H9 (cell line): ENCODE measurements at regions not wholly inside any gene's neighbourhood (a gene's known extent, or its start where the extent isn't known, plus 50 kb on each side); places are given as distances from the start of the nearest gene placed in this dataset.

Source experiments
- DNase-seq: peaks from one replicate; pipeline ENCODE4 v3.0.0-alpha.2; 2017
- H2AFZ ChIP-seq: one replicate; pipeline ENCODE4 v1.6.1; 2013; ENCODE audit warnings: mild to moderate bottlenecking, low read length, control low read depth, moderate library complexity
- H2AK5ac ChIP-seq: 2 replicates; pipeline ENCODE4 v1.6.1; 2013; ENCODE audit warnings: low read length, control low read depth, mixed read lengths; ENCODE audit not compliant: insufficient read length
- H2BK120ac ChIP-seq: one replicate; pipeline ENCODE4 v1.6.1; 2013; ENCODE audit warnings: low read depth, mild to moderate bottlenecking, low read length, control low read depth, inconsistent platforms; ENCODE audit not compliant: poor library complexity, severe bottlenecking
- H2BK12ac ChIP-seq: 2 replicates; pipeline ENCODE4 v1.6.1; 2013; ENCODE audit warnings: low read length, control low read depth, mixed read lengths, low read depth; ENCODE audit not compliant: insufficient read length
- H2BK15ac ChIP-seq: 2 replicates; pipeline ENCODE4 v1.6.1; 2013; ENCODE audit warnings: low read depth, low read length, control low read depth
- H2BK20ac ChIP-seq: one replicate; pipeline ENCODE4 v1.6.1; 2013; ENCODE audit warnings: low read depth, mild to moderate bottlenecking, low read length, control low read depth, inconsistent platforms; ENCODE audit not compliant: poor library complexity, severe bottlenecking
- H2BK5ac ChIP-seq: 2 replicates; pipeline ENCODE4 v1.6.1; 2013; ENCODE audit warnings: low read length, control low read depth, mixed read lengths; ENCODE audit not compliant: insufficient read length
- H3K14ac ChIP-seq: 2 replicates; pipeline ENCODE4 v1.6.1; 2013; ENCODE audit warnings: low read length, control low read depth; ENCODE audit not compliant: insufficient read depth
- H3K18ac ChIP-seq: 2 replicates; pipeline ENCODE4 v1.6.1; 2013; ENCODE audit warnings: low read depth, mild to moderate bottlenecking, mixed read lengths, low read length, control low read depth; ENCODE audit not compliant: insufficient read length
- H3K23ac ChIP-seq: 2 replicates; pipeline ENCODE4 v1.6.1; 2013; ENCODE audit warnings: low read length, control low read depth, mixed read lengths, low read depth; ENCODE audit not compliant: insufficient read length
- H3K23me2 ChIP-seq: 2 replicates; pipeline ENCODE4 v1.6.1; 2013; ENCODE audit warnings: low read depth, mild to moderate bottlenecking, mixed read lengths, low read length, control low read depth; ENCODE audit not compliant: insufficient read length, poor library complexity, severe bottlenecking
- H3K27ac ChIP-seq: 2 replicates; pipeline ENCODE4 v1.5.1; 2013; ENCODE audit warnings: low read length, control low read depth, mixed read lengths, low read depth; ENCODE audit not compliant: insufficient read length
- H3K27me3 ChIP-seq: 2 replicates; pipeline ENCODE4 v1.6.1; 2013; ENCODE audit warnings: low read length, control low read depth, inconsistent platforms; ENCODE audit not compliant: insufficient read depth
- H3K4ac ChIP-seq: 2 replicates; pipeline ENCODE4 v1.6.1; 2013; ENCODE audit warnings: low read depth, mild to moderate bottlenecking, control low read depth, inconsistent platforms, low read length, moderate library complexity
- H3K4me1 ChIP-seq: 2 replicates; pipeline ENCODE4 v1.6.1; 2013; ENCODE audit warnings: low read length, control low read depth, inconsistent platforms; ENCODE audit not compliant: insufficient read depth
- H3K4me2 ChIP-seq: 2 replicates; pipeline ENCODE4 v1.6.1; 2013; ENCODE audit warnings: low read length, control low read depth, mixed read lengths; ENCODE audit not compliant: insufficient read length, insufficient read depth
- H3K56ac ChIP-seq: 2 replicates; pipeline ENCODE4 v1.6.1; 2013; ENCODE audit warnings: low read depth, mild to moderate bottlenecking, mixed read lengths, low read length, control low read depth; ENCODE audit not compliant: insufficient read length
- H3K79me1 ChIP-seq: 2 replicates; pipeline ENCODE4 v1.6.1; 2013; ENCODE audit warnings: low read depth, mild to moderate bottlenecking, moderate library complexity, low read length, control low read depth, inconsistent platforms; ENCODE audit not compliant: insufficient read depth, poor library complexity, severe bottlenecking
- H3K79me2 ChIP-seq: 2 replicates; pipeline ENCODE4 v1.6.1; 2013; ENCODE audit warnings: low read length, control low read depth, inconsistent platforms; ENCODE audit not compliant: insufficient read depth
- H3K9ac ChIP-seq: 2 replicates; pipeline ENCODE4 v1.6.1; 2013; ENCODE audit warnings: low read length, control low read depth, mixed read lengths; ENCODE audit not compliant: insufficient read length; ENCODE audit errors: extremely low read depth
- H3K9me3 ChIP-seq: one replicate; pipeline ENCODE4 v1.6.1; 2013; ENCODE audit warnings: low read depth, low read length, inconsistent platforms; ENCODE audit not compliant: control insufficient read depth
- H3T11ph ChIP-seq: one replicate; pipeline ENCODE4 v1.6.1; 2013; ENCODE audit warnings: mild to moderate bottlenecking, low read length, control low read depth, inconsistent platforms
- H4K20me1 ChIP-seq: one replicate; pipeline ENCODE4 v1.6.1; 2013; ENCODE audit not compliant: control insufficient read depth, insufficient read length, insufficient read depth
- H4K5ac ChIP-seq: 2 replicates; pipeline ENCODE4 v1.6.1; 2013; ENCODE audit warnings: low read depth, mild to moderate bottlenecking, mixed read lengths, low read length, control low read depth; ENCODE audit not compliant: insufficient read length
- H4K8ac ChIP-seq: replicated peaks from 2 replicates; pipeline ENCODE4 v1.6.1; 2013; ENCODE audit warnings: low read length, control low read depth, mixed read lengths, low read depth; ENCODE audit not compliant: insufficient read length
- H4K91ac ChIP-seq: 2 replicates; pipeline ENCODE4 v1.6.1; 2013; ENCODE audit warnings: low read depth, mild to moderate bottlenecking, moderate library complexity, mixed read lengths, low read length, control low read depth; ENCODE audit not compliant: insufficient read length
- H3K27ac Mint-ChIP-seq, 3 experiments: 2 replicates in 2 of 3; 3 replicates in 1 of 3; pipeline ENCODE4 v1.8.0; 2020 to 2021; ENCODE audit warnings: mixed read lengths in 3 of 3, mild to moderate bottlenecking in 1 of 3, moderate library complexity in 1 of 3
- H3K27me3 Mint-ChIP-seq: 2 replicates; pipeline ENCODE4 v1.8.0; 2021; ENCODE audit warnings: low read depth, mild to moderate bottlenecking, moderate library complexity, mixed read lengths
- H3K36me3 Mint-ChIP-seq, 3 experiments: 2 replicates in 2 of 3; 3 replicates in 1 of 3; pipeline ENCODE4 v1.8.0; 2020 to 2021; ENCODE audit warnings: low read depth in 3 of 3, mixed read lengths in 3 of 3; ENCODE audit not compliant: insufficient read depth in 1 of 3
- H3K4me1 Mint-ChIP-seq, 2 experiments: 2 replicates each; pipeline ENCODE4 v1.8.0; 2020; ENCODE audit warnings: mixed read lengths in 2 of 2
- H3K4me3 Mint-ChIP-seq, 2 experiments: 2 replicates in 1 of 2; 3 replicates in 1 of 2; pipeline ENCODE4 v1.8.0; 2020 to 2021; ENCODE audit warnings: mild to moderate bottlenecking in 2 of 2, mixed read lengths in 2 of 2, moderate library complexity in 1 of 2
- H3K9me3 Mint-ChIP-seq, 2 experiments: 2 replicates in 1 of 2; 3 replicates in 1 of 2; pipeline ENCODE4 v1.8.0; 2020; ENCODE audit warnings: mild to moderate bottlenecking in 2 of 2, mixed read lengths in 2 of 2, moderate library complexity in 1 of 2
- WGBS: extraction: QIAGEN DNeasy Blood & Tissue Kit; methylation state at CpG from one replicate; pipeline ENCODE4 v1.1.7; 2013; ENCODE audit warnings: missing lambda C conversion rate, low lambda C conversion rate, mixed read lengths; ENCODE audit not compliant: insufficient read length; ENCODE audit errors: extremely low coverage; 5-methylcytosine and 5-hydroxymethylcytosine counted together
- TF ChIP-seq, protein P1 (sequence below): fragments of 200-600 bp; sonication (generic); conservative IDR thresholded peaks from 3 replicates; pipeline ENCODE4 v1.8.0; 2021; ENCODE audit warnings: antibody characterized with exemption, mild to moderate bottlenecking

DNA sequence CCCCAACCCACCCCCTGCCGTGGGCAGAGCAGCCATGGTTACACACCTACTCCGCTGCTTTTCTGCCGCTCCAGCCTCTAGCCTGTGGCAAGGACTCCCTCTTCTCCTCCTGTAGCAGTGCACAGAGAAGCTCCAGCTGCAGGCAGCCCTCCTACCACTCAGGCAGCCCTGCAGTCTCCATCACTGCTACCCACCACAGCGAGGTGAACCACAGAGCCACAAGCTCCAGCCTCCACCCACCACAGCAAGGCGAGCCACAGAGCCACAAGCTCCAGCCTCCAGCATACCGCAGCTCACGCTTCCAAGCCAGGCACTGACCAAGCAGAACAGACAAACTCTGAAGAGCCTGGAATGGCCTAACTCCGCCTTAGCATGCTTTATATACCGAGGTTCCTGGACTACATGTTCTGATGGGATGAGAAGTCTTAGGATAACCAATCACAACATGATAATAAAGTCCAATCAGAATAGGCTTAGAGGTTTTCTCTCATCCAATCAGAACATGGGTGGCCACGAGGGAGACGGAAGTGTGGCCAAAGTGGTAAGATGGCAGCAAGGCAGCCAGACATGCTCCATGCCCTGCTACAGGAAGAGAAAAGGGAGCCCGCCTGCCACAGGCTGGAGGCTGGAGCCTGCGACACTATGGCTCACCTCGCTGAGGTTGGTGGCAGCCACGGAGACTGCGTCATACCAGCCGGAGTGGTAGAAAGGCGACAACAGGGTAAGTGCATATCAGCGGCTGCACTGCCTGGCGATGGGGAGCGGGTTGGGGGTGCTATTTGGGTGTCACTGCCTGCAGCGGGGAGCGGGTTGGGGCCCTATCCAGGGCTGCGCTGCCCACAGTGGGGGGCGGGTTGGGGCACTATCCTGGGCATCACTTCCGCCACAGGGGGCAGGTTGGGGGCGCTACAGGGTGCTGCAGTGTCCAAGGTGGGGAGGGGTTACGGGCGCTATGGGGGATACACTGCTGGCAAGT lies 75.8 kb upstream of the PCAT7 start:
- Histone ChIP-seq H3K56ac (no peak overlapping the region), H3K79me1 (no peaks in the 10 kb centered on the region), H2AFZ (no peak overlapping the region), H3K23me2 (no peaks in the 10 kb centered on the region), H3K4ac (no peak overlapping the region), H3K4me1 (no peaks in the 10 kb centered on the region), H2BK5ac (no peak overlapping the region), H4K91ac (no peak overlapping the region), H2BK120ac (no peak overlapping the region), H4K8ac (no peak overlapping the region), H3K18ac (no peak overlapping the region), H3K9me3 (no peaks in the 10 kb centered on the region), H3K27ac (no peak overlapping the region), H2BK15ac (no peak overlapping the region), H3T11ph (no peak overlapping the region), H4K20me1 (peaks cover 2% of the 10 kb centered on the region), H3K9ac (no peak overlapping the region), H3K27me3 (no peaks in the 10 kb centered on the region), H2BK20ac (no peak overlapping the region), H4K5ac (no peak overlapping the region), H2AK5ac (no peak overlapping the region), H3K79me2 (no peaks in the 10 kb centered on the region), H2BK12ac (no peak overlapping the region), H3K4me2 (no peak overlapping the region), H3K14ac (no peak overlapping the region), H3K23ac (no peak overlapping the region)
- no peak overlapping the region; a peak in 1 of 5 replicates for H3K4me3 Mint-ChIP-seq
- no peak overlapping the region; a peak in 1 of 7 replicates for H3K27ac Mint-ChIP-seq
- DNase-seq = no peak
- H3K27me3 Mint-ChIP-seq = no peaks in the 10 kb centered on the region; the same call in 1 of the 2 replicates
- TF ChIP-seq, protein P1, sequence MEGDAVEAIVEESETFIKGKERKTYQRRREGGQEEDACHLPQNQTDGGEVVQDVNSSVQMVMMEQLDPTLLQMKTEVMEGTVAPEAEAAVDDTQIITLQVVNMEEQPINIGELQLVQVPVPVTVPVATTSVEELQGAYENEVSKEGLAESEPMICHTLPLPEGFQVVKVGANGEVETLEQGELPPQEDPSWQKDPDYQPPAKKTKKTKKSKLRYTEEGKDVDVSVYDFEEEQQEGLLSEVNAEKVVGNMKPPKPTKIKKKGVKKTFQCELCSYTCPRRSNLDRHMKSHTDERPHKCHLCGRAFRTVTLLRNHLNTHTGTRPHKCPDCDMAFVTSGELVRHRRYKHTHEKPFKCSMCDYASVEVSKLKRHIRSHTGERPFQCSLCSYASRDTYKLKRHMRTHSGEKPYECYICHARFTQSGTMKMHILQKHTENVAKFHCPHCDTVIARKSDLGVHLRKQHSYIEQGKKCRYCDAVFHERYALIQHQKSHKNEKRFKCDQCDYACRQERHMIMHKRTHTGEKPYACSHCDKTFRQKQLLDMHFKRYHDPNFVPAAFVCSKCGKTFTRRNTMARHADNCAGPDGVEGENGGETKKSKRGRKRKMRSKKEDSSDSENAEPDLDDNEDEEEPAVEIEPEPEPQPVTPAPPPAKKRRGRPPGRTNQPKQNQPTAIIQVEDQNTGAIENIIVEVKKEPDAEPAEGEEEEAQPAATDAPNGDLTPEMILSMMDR = no peak
- peaks cover 0 to 4% (median 3%) of the 10 kb centered on the region in 3 experiments; a peak in 2 of 7 replicates for H3K36me3 Mint-ChIP-seq
- peaks cover 15 to 17% of the 10 kb centered on the region in 2 experiments for H3K9me3 Mint-ChIP-seq
- no CpG with 5 or more reads among the region's 29 CpGs for WGBS
- peaks cover 0 to 2% of the 10 kb centered on the region in 2 experiments; a peak in 1 of 4 replicates for H3K4me1 Mint-ChIP-seq
